MM.1S (cell line): ENCODE measurements at regions not wholly inside any gene's neighbourhood (a gene's known extent, or its start where the extent isn't known, plus 50 kb on each side); places are given as distances from the start of the nearest gene placed in this dataset.

ENCODE experiments used
- EZH2 ChIP-seq: fragments of 300-600 bp; sonication (generic); optimal IDR thresholded peaks from 2 replicates; pipeline ENCODE3; 2017; ENCODE audit warnings: low read depth, mild to moderate bottlenecking, antibody characterized with exemption, low read length, mixed read lengths
- TF ChIP-seq, protein P1 (sequence below): fragments of 300-600 bp; sonication (generic); IDR thresholded peaks from 2 replicates; pipeline ENCODE4 v1.5.1; 2016; ENCODE audit warnings: antibody characterized with exemption, low read length, mixed read lengths

DNA sequence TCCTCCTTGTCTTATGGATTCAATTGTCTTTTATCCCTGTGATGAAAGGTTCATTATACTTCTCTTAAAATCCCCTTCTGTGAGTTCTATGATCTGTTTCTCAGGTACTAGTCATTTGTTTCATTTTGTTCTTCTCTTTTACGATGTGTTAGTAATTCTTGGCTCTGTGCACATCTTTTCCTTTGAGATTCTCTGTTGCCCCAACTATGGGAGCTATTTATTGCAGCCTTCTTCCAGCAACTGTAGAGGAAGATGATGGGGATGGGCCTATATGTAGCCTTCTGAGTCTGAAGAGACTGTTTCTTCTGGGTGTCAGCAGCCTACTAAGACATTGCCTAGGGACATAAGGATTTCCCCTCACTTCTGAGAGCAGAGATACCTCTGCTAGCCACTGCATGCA is 50.4 kb upstream of the TRERF1 start:
- TF ChIP-seq EZH2 = no peak
- TF ChIP-seq, protein P1, sequence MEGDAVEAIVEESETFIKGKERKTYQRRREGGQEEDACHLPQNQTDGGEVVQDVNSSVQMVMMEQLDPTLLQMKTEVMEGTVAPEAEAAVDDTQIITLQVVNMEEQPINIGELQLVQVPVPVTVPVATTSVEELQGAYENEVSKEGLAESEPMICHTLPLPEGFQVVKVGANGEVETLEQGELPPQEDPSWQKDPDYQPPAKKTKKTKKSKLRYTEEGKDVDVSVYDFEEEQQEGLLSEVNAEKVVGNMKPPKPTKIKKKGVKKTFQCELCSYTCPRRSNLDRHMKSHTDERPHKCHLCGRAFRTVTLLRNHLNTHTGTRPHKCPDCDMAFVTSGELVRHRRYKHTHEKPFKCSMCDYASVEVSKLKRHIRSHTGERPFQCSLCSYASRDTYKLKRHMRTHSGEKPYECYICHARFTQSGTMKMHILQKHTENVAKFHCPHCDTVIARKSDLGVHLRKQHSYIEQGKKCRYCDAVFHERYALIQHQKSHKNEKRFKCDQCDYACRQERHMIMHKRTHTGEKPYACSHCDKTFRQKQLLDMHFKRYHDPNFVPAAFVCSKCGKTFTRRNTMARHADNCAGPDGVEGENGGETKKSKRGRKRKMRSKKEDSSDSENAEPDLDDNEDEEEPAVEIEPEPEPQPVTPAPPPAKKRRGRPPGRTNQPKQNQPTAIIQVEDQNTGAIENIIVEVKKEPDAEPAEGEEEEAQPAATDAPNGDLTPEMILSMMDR = no peak
